ENCODE measurements at regions not wholly inside any gene's neighbourhood (a gene's known extent, or its start where the extent isn't known, plus 50 kb on each side); places are given as distances from the start of the nearest gene placed in this dataset.

GRCh38 chr11:134468081-134468668, 56.1 kb upstream of the B3GAT1 start:
- no peaks in the 10 kb centered on the region for H3K36me3 ChIP-seq (ENCODE audit: control insufficient read depth, insufficient read depth, low read length)
- no peaks in the 10 kb centered on the region for H3K27me3 ChIP-seq (ENCODE audit: control insufficient read depth, insufficient read depth, low read length)
- no peak for FAIRE-seq
- H3K4me3 ChIP-seq (ENCODE audit: low read depth, low read length): no peak overlapping the region
- no peak for TF ChIP-seq CTCF (IDR thresholded peaks at IDR 0.05; ENCODE audit: insufficient read depth, low read length, severe bottlenecking)
- no peak for DNase-seq (ENCODE audit: low read depth)

- FAIRE-seq (no peak), DNase-seq (ENCODE audit: low read depth) (no peak)
- H3K36me3 ChIP-seq (ENCODE audit: control insufficient read depth, insufficient read depth, low read length): no peaks in the 10 kb centered on the region
- H3K4me3 ChIP-seq (ENCODE audit: low read depth, low read length): no peak overlapping the region
- no peak for TF ChIP-seq CTCF (IDR thresholded peaks at IDR 0.05; ENCODE audit: insufficient read depth, low read length, severe bottlenecking)
- no peaks in the 10 kb centered on the region for H3K27me3 ChIP-seq (ENCODE audit: control insufficient read depth, insufficient read depth, low read length)
These were observed 54.8 kb upstream of the B3GAT1 start for GRCh38 chr11:134466610-134467567.

DNA sequence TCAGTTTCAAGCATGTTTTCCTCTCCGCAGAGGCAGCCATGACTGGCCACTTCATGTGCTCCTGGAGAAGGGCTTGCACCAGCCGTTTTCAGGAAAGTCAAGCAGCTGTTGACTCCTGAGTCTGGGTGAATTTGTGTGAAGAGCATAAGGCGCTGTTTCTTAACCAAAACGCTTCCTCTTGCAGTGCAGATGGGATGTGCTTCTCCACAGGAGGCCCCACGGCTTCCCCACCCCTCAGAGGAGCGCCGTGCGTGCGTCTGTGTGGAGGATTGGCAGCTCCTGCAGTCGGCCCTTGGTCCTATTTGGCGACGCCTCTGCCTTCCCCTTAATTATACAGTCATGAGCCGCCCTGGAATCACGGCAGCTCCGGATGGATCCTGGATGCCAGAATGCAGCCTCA, 54.1 kb upstream of the B3GAT1 start:
- FAIRE-seq: no peak
- H3K27me3 ChIP-seq (ENCODE audit: control insufficient read depth, insufficient read depth, low read length): no peaks in the 10 kb centered on the region
- no peak for TF ChIP-seq CTCF (IDR thresholded peaks at IDR 0.05; ENCODE audit: insufficient read depth, low read length, severe bottlenecking)

DNA sequence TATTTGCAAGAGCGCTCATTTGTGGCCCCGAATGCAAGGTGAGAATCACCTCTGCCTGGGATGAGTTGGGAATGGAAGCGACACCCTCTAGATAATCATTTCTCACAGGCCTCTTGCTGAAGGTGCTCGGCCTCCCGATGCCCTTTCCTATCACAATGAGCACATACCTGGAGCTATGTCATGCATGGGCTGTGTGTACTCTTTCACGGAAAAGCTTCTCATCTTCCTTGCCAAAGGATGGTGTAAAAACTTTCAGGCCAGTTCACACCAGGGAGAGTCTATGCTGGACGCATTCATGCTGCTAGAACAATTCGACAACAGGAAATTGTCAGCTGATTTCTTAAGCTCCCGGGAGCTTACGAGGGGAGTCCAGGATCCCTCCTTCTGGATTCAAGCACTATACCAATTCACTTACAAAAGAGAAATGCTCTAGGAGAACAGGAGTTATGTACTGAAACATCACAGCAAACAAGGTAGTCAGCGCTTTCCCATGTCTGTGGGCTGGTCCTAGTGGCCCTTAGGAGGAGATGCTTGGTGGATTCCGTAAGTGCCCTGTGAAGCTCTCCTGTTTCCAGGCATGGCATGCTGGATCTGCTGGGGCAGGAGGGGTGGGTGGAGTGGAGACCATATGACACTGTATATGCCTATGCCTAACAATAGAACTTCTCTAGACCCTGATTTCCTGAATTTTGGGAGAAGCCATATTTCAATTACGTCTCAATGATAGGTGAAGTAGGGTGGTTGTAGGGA, 53.1 kb upstream of the B3GAT1 start:
- no peak overlapping the region for H3K4me3 ChIP-seq (ENCODE audit: low read depth, low read length)
- H3K27me3 ChIP-seq (ENCODE audit: control insufficient read depth, insufficient read depth, low read length): no peaks in the 10 kb centered on the region
- no peak for TF ChIP-seq CTCF (IDR thresholded peaks at IDR 0.05; ENCODE audit: insufficient read depth, low read length, severe bottlenecking)
- no peak for FAIRE-seq
- no peak for DNase-seq (ENCODE audit: low read depth)
- no peaks in the 10 kb centered on the region for H3K36me3 ChIP-seq (ENCODE audit: control insufficient read depth, insufficient read depth, low read length)

More for the DNA sequence above, 54.1 kb upstream of the B3GAT1 start:
- no peaks in the 10 kb centered on the region for H3K36me3 ChIP-seq (ENCODE audit: control insufficient read depth, insufficient read depth, low read length)
- no peak overlapping the region for H3K4me3 ChIP-seq (ENCODE audit: low read depth, low read length)
- DNase-seq (ENCODE audit: low read depth): no peak

DNA sequence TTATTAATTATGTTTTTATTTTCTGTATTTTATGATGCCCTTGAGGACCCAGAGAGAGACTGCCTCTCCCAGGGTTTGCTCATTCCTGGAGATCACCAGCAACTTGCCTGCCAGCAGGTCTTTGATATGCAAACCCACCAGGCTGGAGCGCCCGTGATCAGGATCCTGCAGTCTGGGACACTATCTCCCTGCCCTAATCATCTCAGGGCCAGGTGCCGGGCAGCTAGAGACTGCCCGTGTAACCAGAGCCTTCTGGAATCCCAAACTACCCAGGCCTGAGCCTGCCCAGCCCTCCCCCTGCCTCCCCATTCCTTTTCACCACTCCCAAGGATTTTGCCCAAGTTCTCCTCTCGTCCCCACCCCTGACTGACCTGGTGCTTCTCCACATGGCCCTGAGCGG, 52.2 kb upstream of the B3GAT1 start:
- no peaks in the 10 kb centered on the region for H3K36me3 ChIP-seq (ENCODE audit: control insufficient read depth, insufficient read depth, low read length)
- H3K27me3 ChIP-seq (ENCODE audit: control insufficient read depth, insufficient read depth, low read length): no peaks in the 10 kb centered on the region
- no peak for DNase-seq (ENCODE audit: low read depth)
- no peak for FAIRE-seq
- TF ChIP-seq CTCF (IDR thresholded peaks at IDR 0.05; ENCODE audit: insufficient read depth, low read length, severe bottlenecking): no peak
- H3K4me3 ChIP-seq (ENCODE audit: low read depth, low read length): no peak overlapping the region

All from bronchial epithelial cell (primary cell).